Activated CD8-positive, alpha-beta memory T cell treated with anti-CD3 and anti-CD28 coated beads for 24 hours (primary cell): ENCODE measurements at regions not wholly inside any gene's neighbourhood (a gene's known extent, or its start where the extent isn't known, plus 50 kb on each side); places are given as distances from the start of the nearest gene placed in this dataset.
"Not testable (repeated sequence)": the region's sequence is repeated elsewhere in the genome, so short reads cannot be mapped to it uniquely, and the experiment has no call there.

Source experiments
- DNase-seq: peaks from one replicate; pipeline ENCODE4 v3.0.0-alpha.2; 2020

- DNase-seq, result no peak
Observed at GRCh38 chr6:9921366-9921765, 493.5 kb downstream of the TFAP2A start.

- no peak for DNase-seq
Observed at GRCh38 chr6:9914951-9915350, 499.9 kb downstream of the TFAP2A start.

GRCh38 chr6:9901376-9901775 is 513.5 kb downstream of the TFAP2A start:
- DNase-seq, result no peak

GRCh38 chr6:9896806-9897205 is 518.1 kb downstream of the TFAP2A start:
- DNase-seq, result no peak

GRCh38 chr6:9890893-9891292 is 524.0 kb downstream of the TFAP2A start:
- DNase-seq, result no peak

- DNase-seq, result no peak
Observed at GRCh38 chr6:9890469-9890868, 524.4 kb downstream of the TFAP2A start.

- no peak for DNase-seq
Observed at GRCh38 chr6:9878535-9878934, 536.3 kb downstream of the TFAP2A start.

GRCh38 chr6:9875605-9876353 is 539.1 kb downstream of the TFAP2A start:
- no peak for DNase-seq

- DNase-seq, result no peak
Observed at GRCh38 chr6:9862603-9863167, 552.2 kb downstream of the TFAP2A start.

GRCh38 chr6:9851541-9852380 is 563.1 kb downstream of the TFAP2A start:
- DNase-seq, result no peak

GRCh38 chr6:9851006-9851405 is 563.9 kb downstream of the TFAP2A start:
- DNase-seq, result no peak

- DNase-seq, result no peak
Observed at GRCh38 chr6:9848094-9848493, 566.8 kb downstream of the TFAP2A start.

GRCh38 chr6:9841886-9842725 is 572.8 kb downstream of the TFAP2A start:
- no peak for DNase-seq

- no peak for DNase-seq
Observed at GRCh38 chr6:9834233-9834632, 580.6 kb downstream of the TFAP2A start.

GRCh38 chr6:9831783-9832182 is 583.1 kb downstream of the TFAP2A start:
- no peak for DNase-seq

GRCh38 chr6:9830808-9831207 is 584.1 kb downstream of the TFAP2A start:
- DNase-seq, result no peak

- no peak for DNase-seq
Observed at GRCh38 chr6:9825526-9825925, 589.3 kb downstream of the TFAP2A start.

GRCh38 chr6:9810727-9811126 is 604.1 kb downstream of the TFAP2A start:
- not testable (repeated sequence) for DNase-seq

GRCh38 chr6:9810286-9810685 is 604.6 kb downstream of the TFAP2A start:
- no peak for DNase-seq

- DNase-seq, result no peak
Observed at GRCh38 chr6:9806195-9806594, 608.7 kb downstream of the TFAP2A start.

- DNase-seq, result no peak
Observed at GRCh38 chr6:9801249-9801754, 613.6 kb downstream of the TFAP2A start.

- no peak for DNase-seq
Observed at GRCh38 chr6:9799582-9799981, 615.3 kb downstream of the TFAP2A start.

- no peak for DNase-seq
Observed at GRCh38 chr6:9796827-9797226, 618.0 kb downstream of the TFAP2A start.
